HCT116 (cell line): ENCODE measurements at regions not wholly inside any gene's neighbourhood (a gene's known extent, or its start where the extent isn't known, plus 50 kb on each side); places are given as distances from the start of the nearest gene placed in this dataset.

Source experiments
- ATAC-seq: fragments of 200-7000 bp; cut with Tn5 transposase; 2 replicates; pipeline ENCODE4 v1.9.1; 2020; ENCODE audit warnings: mild to moderate bottlenecking, moderate library complexity
- BruUV-seq: library from RNA; stranded (reverse); fragments of 400-500 nt; replicated peaks from 2 replicates; lab custom pipeline; 2021; lab: Mats Ljungman, UMichigan
- CTCF ChIA-PET: fragments of 300-600 bp; sonication (Branson Sonifier 250); formaldehyde crosslinking; loops from one replicate; lab custom pipeline; 2021; ENCODE audit warnings: antibody characterized with exemption; lab: Charles Lee
- POLR2A ChIA-PET: fragments of 300-600, 350-600 bp; sonication (Branson Sonifier 250); formaldehyde crosslinking; loops from one replicate; lab custom pipeline; 2021; ENCODE audit warnings: antibody characterized with exemption; lab: Charles Lee
- RAD21 ChIA-PET, 2 experiments: fragments of 300-600 bp; sonication (Branson Sonifier 250); formaldehyde crosslinking; loops; one replicate each; lab custom pipeline; 2023; ENCODE audit warnings: low total read pairs in 2 of 2; ENCODE audit not compliant: uncharacterized antibody in 2 of 2, unreplicated experiment in 2 of 2, low non-redundant PET in 1 of 2; lab: Charles Lee
- DNase-seq: peaks from one replicate; pipeline ENCODE4 v3.0.0-alpha.2; 2010; ENCODE audit warnings: low read depth, low spot score
- H2AFZ ChIP-seq: fragments of 200-600 bp; shearing (Covaris generic), sonication (generic); 2 replicates; pipeline ENCODE4 v1.6.1; 2017; ENCODE audit warnings: low read depth, mixed run types, mixed read lengths, antibody characterized with exemption, low read length; ENCODE audit not compliant: poor library complexity, severe bottlenecking
- H3K27ac ChIP-seq: 2 replicates; pipeline ENCODE4 v1.5.1; 2012; ENCODE audit warnings: low read depth, low read length
- H3K27me3 ChIP-seq: fragments of 200-600 bp; sonication (generic); 2 replicates; pipeline ENCODE4 v1.6.1; 2016; ENCODE audit warnings: mixed run types, low read length, mixed read lengths; ENCODE audit not compliant: insufficient read depth
- H3K36me3 ChIP-seq, 2 experiments: fragments of 200-500 bp in 1 of 2; fragments of 200-600 bp in 1 of 2; sonication (Bioruptor generic) in 1 of 2; sonication (generic) in 1 of 2; 2 replicates each; pipeline versions ENCODE4 v1.5.1 to v1.6.1; 2014 to 2016; ENCODE audit warnings: low read length in 2 of 2, inconsistent platforms in 1 of 2, mixed read lengths in 1 of 2, mixed run types in 1 of 2; ENCODE audit not compliant: insufficient read depth in 2 of 2, control insufficient read depth in 1 of 2
- H3K4me1 ChIP-seq, 2 experiments: fragments of 200-600 bp in 1 of 2; sonication (generic) in 1 of 2; 2 replicates each; pipeline versions ENCODE4 v1.5.1 to v1.6.1; 2012 to 2017; ENCODE audit warnings: low read length in 2 of 2, inconsistent platforms in 1 of 2, mild to moderate bottlenecking in 1 of 2, mixed read lengths in 1 of 2, mixed run types in 1 of 2, moderate library complexity in 1 of 2; ENCODE audit not compliant: insufficient read depth in 2 of 2, control insufficient read depth in 1 of 2
- H3K4me2 ChIP-seq: fragments of 200-600 bp; sonication (generic); 2 replicates; pipeline ENCODE4 v1.6.1; 2017; ENCODE audit warnings: mixed run types, low read length, mixed read lengths
- H3K4me3 ChIP-seq, 2 experiments: fragments of 200-600 bp in 1 of 2; sonication (generic) in 1 of 2; replicated peaks in 1 of 2; 2 replicates each; pipeline ENCODE4 v1.5.1; 2011 to 2016; ENCODE audit warnings: low read length in 2 of 2, control low read depth in 1 of 2, low read depth in 1 of 2, mild to moderate bottlenecking in 1 of 2, mixed read lengths in 1 of 2, mixed run types in 1 of 2
- H3K79me2 ChIP-seq: fragments of 200-600 bp; sonication (generic); 2 replicates; pipeline ENCODE4 v1.6.1; 2017; ENCODE audit warnings: mild to moderate bottlenecking, mixed run types, low read length, moderate library complexity, mixed read lengths; ENCODE audit not compliant: insufficient read depth
- H3K9ac ChIP-seq: fragments of 200-600 bp; sonication (generic); 2 replicates; pipeline ENCODE4 v1.6.1; 2016; ENCODE audit warnings: low read length, mixed read lengths
- H3K9me2 ChIP-seq: fragments of 200-600 bp; sonication (generic), shearing (Covaris generic); 2 replicates; pipeline ENCODE4 v1.6.1; 2017; ENCODE audit warnings: mixed run types, mild to moderate bottlenecking, moderate library complexity; ENCODE audit not compliant: insufficient read depth
- H3K9me3 ChIP-seq, 2 experiments: fragments of 200-500 bp in 1 of 2; fragments of 200-600 bp in 1 of 2; sonication (Bioruptor generic) in 1 of 2; sonication (generic) in 1 of 2; 2 replicates each; pipeline ENCODE4 v1.6.1; 2014 to 2017; ENCODE audit warnings: low read length in 2 of 2, mixed read lengths in 2 of 2, inconsistent platforms in 1 of 2, low read depth in 1 of 2, mild to moderate bottlenecking in 1 of 2, mixed run types in 1 of 2, moderate library complexity in 1 of 2; ENCODE audit not compliant: control insufficient read depth in 1 of 2, insufficient read depth in 1 of 2
- H4K20me1 ChIP-seq: fragments of 200-600 bp; sonication (generic), shearing (Covaris generic); 2 replicates; pipeline ENCODE4 v1.6.1; 2017; ENCODE audit warnings: mixed run types, mild to moderate bottlenecking, moderate library complexity; ENCODE audit not compliant: insufficient read depth
- CEBPB ChIP-seq: IDR thresholded peaks from 2 replicates; pipeline ENCODE4 v1.6.1; 2012; ENCODE audit warnings: low read depth
- JUND ChIP-seq: IDR thresholded peaks from 2 replicates; pipeline ENCODE4 v1.6.1; 2012
- POLR2A ChIP-seq: IDR thresholded peaks from 2 replicates; pipeline ENCODE4 v1.7.0; 2011; ENCODE audit warnings: borderline replicate concordance; ENCODE audit not compliant: insufficient read depth, insufficient read length; ENCODE audit errors: extremely low read depth
- SIN3A ChIP-seq: IDR thresholded peaks from 2 replicates; pipeline ENCODE4 v1.6.1; 2012; ENCODE audit warnings: low read depth
- TCF7L2 ChIP-seq: IDR thresholded peaks from 2 replicates; pipeline ENCODE4 v1.7.0; 2011; ENCODE audit warnings: borderline replicate concordance, inconsistent platforms; ENCODE audit not compliant: insufficient read depth, insufficient read length; ENCODE audit errors: extremely low read depth
- ZFX ChIP-seq: fragments of 450-650 bp; IDR thresholded peaks from 2 replicates; pipeline ENCODE4 v1.6.1; 2017
- intact Hi-C: fragments of 100-400 bp; cut with micrococcal nuclease; formaldehyde crosslinking; loops from 2 replicates; pipeline ENCODE4 v1.10.0; 2022
- TF ChIP-seq, protein P1 (sequence below): IDR thresholded peaks from 2 replicates; pipeline ENCODE4 v1.6.1; 2012; ENCODE audit warnings: low read depth
- TF ChIP-seq, protein P2 (sequence below), 3 experiments: fragments of 200-600 bp in 1 of 3; sonication (generic) in 1 of 3; IDR thresholded peaks in 2 of 3; conservative IDR thresholded peaks in 1 of 3; 2 replicates each; pipeline ENCODE4 v1.5.1; 2012 to 2017; ENCODE audit warnings: low read depth in 2 of 3, low read length in 2 of 3, antibody characterized with exemption in 1 of 3, borderline replicate concordance in 1 of 3, control low read depth in 1 of 3, mild to moderate bottlenecking in 1 of 3, mixed read lengths in 1 of 3, mixed run types in 1 of 3, moderate library complexity in 1 of 3; ENCODE audit not compliant: insufficient read depth in 1 of 3

- no peak overlapping the region for H3K4me3 ChIP-seq
- TF ChIP-seq ZFX = no peak
- TF ChIP-seq, protein P1, sequence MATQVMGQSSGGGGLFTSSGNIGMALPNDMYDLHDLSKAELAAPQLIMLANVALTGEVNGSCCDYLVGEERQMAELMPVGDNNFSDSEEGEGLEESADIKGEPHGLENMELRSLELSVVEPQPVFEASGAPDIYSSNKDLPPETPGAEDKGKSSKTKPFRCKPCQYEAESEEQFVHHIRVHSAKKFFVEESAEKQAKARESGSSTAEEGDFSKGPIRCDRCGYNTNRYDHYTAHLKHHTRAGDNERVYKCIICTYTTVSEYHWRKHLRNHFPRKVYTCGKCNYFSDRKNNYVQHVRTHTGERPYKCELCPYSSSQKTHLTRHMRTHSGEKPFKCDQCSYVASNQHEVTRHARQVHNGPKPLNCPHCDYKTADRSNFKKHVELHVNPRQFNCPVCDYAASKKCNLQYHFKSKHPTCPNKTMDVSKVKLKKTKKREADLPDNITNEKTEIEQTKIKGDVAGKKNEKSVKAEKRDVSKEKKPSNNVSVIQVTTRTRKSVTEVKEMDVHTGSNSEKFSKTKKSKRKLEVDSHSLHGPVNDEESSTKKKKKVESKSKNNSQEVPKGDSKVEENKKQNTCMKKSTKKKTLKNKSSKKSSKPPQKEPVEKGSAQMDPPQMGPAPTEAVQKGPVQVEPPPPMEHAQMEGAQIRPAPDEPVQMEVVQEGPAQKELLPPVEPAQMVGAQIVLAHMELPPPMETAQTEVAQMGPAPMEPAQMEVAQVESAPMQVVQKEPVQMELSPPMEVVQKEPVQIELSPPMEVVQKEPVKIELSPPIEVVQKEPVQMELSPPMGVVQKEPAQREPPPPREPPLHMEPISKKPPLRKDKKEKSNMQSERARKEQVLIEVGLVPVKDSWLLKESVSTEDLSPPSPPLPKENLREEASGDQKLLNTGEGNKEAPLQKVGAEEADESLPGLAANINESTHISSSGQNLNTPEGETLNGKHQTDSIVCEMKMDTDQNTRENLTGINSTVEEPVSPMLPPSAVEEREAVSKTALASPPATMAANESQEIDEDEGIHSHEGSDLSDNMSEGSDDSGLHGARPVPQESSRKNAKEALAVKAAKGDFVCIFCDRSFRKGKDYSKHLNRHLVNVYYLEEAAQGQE = no peak
- TF ChIP-seq SIN3A = no peak
- TF ChIP-seq, protein P2, sequence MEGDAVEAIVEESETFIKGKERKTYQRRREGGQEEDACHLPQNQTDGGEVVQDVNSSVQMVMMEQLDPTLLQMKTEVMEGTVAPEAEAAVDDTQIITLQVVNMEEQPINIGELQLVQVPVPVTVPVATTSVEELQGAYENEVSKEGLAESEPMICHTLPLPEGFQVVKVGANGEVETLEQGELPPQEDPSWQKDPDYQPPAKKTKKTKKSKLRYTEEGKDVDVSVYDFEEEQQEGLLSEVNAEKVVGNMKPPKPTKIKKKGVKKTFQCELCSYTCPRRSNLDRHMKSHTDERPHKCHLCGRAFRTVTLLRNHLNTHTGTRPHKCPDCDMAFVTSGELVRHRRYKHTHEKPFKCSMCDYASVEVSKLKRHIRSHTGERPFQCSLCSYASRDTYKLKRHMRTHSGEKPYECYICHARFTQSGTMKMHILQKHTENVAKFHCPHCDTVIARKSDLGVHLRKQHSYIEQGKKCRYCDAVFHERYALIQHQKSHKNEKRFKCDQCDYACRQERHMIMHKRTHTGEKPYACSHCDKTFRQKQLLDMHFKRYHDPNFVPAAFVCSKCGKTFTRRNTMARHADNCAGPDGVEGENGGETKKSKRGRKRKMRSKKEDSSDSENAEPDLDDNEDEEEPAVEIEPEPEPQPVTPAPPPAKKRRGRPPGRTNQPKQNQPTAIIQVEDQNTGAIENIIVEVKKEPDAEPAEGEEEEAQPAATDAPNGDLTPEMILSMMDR (IDR thresholded peaks at IDR 0.05 in 2 of 3, conservative IDR thresholded peaks at IDR 0.05 in 1 of 3; ENCODE audit: borderline replicate concordance in 1 of 3, insufficient read depth in 1 of 3, low read depth in 2 of 3, low read length in 2 of 3) = no peak
- TF ChIP-seq TCF7L2 = no peak
- no peak for TF ChIP-seq JUND
- no peak for TF ChIP-seq CEBPB
- no peak for TF ChIP-seq POLR2A
- H3K4me1 ChIP-seq = 0 out of 4 replicates have a peak, but pooled peaks cover 0 to 2% of the 10 kb centered on the region in 2 experiments
- no peak overlapping the region for H2AFZ ChIP-seq
- BruUV-seq = no TSS peak
- H3K9me2 ChIP-seq = no peaks in the 10 kb centered on the region
- no peaks in the 10 kb centered on the region for H3K27me3 ChIP-seq
- no peak overlapping the region for H3K4me2 ChIP-seq
- H3K79me2 ChIP-seq = no peaks in the 10 kb centered on the region
- POLR2A ChIA-PET = no interaction called here
- no peaks in the 10 kb centered on the region for H3K9me3 ChIP-seq
- CTCF ChIA-PET = no interaction called here
- intact Hi-C loops = no loop called here
- RAD21 ChIA-PET = no interaction called here
- H3K9ac ChIP-seq = no peak overlapping the region
- ATAC-seq (no peak), DNase-seq (no peak)
- H3K36me3 ChIP-seq = no peaks in the 10 kb centered on the region
- no peak overlapping the region for H3K27ac ChIP-seq
- no peaks in the 10 kb centered on the region for H4K20me1 ChIP-seq
Measured at GRCh38 chr14:61222388-61222787, 58.8 kb downstream of the TMEM30B start.
